ENCODE measurements at regions not wholly inside any gene's neighbourhood (a gene's known extent, or its start where the extent isn't known, plus 50 kb on each side); places are given as distances from the start of the nearest gene placed in this dataset.
"Not testable (repeated sequence)": the region's sequence is repeated elsewhere in the genome, so short reads cannot be mapped to it uniquely, and the experiment has no call there.

DNA sequence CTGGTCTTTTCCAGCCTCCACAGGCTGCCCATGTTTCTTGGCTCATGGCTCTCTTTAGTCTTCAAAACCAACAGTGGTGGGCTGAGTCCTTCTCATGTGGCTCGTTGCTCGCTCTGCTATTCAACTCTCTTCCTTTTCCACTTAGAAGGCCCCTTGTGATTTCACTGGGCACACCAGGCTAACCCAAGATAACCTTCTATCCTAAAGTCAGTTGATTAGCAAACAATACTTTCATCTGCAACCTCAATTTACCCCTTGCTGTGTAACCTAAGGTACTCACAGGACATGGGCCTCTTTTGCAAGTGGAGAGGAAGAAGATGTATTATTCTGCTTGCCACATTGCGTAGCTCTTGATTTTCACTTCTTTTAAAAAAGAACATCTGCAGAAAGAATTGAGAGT is 79.6 kb downstream of the UTRN start:
- Histone ChIP-seq H3K36me3 (no peaks in the 10 kb centered on the region), H3K27ac (peak overlapping the region; percentile 39), H3K27me3 (no peaks in the 10 kb centered on the region), H3K4me3 (no peak overlapping the region), H3K9me3 (no peaks in the 10 kb centered on the region), H3K4me1 (peaks cover 27% of the 10 kb centered on the region)
- TF ChIP-seq POLR2A (IDR thresholded peaks at IDR 0.05), result no peak
- TF ChIP-seq EP300 (IDR thresholded peaks at IDR 0.05), result no peak
- TF ChIP-seq, protein P1, sequence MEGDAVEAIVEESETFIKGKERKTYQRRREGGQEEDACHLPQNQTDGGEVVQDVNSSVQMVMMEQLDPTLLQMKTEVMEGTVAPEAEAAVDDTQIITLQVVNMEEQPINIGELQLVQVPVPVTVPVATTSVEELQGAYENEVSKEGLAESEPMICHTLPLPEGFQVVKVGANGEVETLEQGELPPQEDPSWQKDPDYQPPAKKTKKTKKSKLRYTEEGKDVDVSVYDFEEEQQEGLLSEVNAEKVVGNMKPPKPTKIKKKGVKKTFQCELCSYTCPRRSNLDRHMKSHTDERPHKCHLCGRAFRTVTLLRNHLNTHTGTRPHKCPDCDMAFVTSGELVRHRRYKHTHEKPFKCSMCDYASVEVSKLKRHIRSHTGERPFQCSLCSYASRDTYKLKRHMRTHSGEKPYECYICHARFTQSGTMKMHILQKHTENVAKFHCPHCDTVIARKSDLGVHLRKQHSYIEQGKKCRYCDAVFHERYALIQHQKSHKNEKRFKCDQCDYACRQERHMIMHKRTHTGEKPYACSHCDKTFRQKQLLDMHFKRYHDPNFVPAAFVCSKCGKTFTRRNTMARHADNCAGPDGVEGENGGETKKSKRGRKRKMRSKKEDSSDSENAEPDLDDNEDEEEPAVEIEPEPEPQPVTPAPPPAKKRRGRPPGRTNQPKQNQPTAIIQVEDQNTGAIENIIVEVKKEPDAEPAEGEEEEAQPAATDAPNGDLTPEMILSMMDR (IDR thresholded peaks at IDR 0.05), result no peak
- no peak for TF ChIP-seq POLR2AphosphoS5 (IDR thresholded peaks at IDR 0.05)
- DNase-seq (ENCODE audit: low spot score in 2 of 2), result no peak
- 79% methylated on average over 3 of the region's 3 CpGs for WGBS

DNA sequence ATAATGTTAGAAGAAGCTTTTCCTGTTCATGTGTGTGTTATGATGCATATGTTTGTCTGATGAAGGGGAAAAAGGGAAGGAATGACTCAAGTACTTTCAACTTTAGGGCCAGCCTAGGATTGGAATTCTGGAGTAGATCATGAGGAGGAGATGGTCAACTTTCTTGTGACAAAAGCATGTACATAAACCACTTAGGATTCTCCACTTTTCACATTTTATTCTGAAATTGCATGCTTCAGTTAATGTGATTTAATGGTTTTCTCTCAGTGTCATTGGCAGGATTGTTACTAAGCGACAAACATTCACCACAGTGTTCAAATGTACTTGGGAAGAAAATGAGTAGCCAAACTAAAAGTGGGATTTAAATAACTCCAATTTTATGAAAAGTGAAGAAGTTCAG is 80.1 kb downstream of the UTRN start:
- H3K9me3 ChIP-seq, result no peaks in the 10 kb centered on the region
- H3K27me3 ChIP-seq, result no peaks in the 10 kb centered on the region
- DNase-seq (ENCODE audit: low spot score in 2 of 2), result no peak
- H3K4me3 ChIP-seq, result no peak overlapping the region
- peaks cover 26% of the 10 kb centered on the region for H3K4me1 ChIP-seq
- WGBS, result 83% methylated on average over 1 of the region's 1 CpG
- H3K27ac ChIP-seq, result no peak overlapping the region
- TF ChIP-seq, protein P1 (IDR thresholded peaks at IDR 0.05), result no peak
- TF ChIP-seq EP300 (IDR thresholded peaks at IDR 0.05) (no peak), POLR2A (IDR thresholded peaks at IDR 0.05) (no peak), POLR2AphosphoS5 (IDR thresholded peaks at IDR 0.05) (no peak)
- H3K36me3 ChIP-seq, result no peaks in the 10 kb centered on the region

DNA sequence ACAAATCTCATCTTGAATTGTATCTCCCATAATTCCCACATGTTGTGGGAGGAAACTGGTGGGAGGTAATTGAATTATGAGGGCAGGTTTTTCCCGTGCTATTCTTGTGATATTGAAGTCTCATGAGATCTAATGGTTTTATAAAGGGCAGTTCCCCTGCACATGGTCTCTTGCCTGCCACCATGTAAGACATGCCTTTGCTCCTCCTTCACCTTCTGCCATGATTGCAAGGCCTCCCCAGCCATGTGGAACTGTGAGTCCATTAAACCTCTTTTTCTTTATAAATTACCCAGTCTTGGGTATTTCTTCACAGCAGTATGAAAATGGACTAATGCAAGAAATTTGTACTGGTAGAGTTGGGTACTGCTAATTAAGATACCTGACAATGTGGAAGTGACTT is 84.6 kb downstream of the UTRN start:
- not testable (repeated sequence) for H3K27me3 ChIP-seq; H3K27ac ChIP-seq; DNase-seq (ENCODE audit: low spot score in 2 of 2); H3K4me1 ChIP-seq; H3K4me3 ChIP-seq; H3K9me3 ChIP-seq; H3K36me3 ChIP-seq
- WGBS, result 68% methylated on average over 1 of the region's 1 CpG

DNA sequence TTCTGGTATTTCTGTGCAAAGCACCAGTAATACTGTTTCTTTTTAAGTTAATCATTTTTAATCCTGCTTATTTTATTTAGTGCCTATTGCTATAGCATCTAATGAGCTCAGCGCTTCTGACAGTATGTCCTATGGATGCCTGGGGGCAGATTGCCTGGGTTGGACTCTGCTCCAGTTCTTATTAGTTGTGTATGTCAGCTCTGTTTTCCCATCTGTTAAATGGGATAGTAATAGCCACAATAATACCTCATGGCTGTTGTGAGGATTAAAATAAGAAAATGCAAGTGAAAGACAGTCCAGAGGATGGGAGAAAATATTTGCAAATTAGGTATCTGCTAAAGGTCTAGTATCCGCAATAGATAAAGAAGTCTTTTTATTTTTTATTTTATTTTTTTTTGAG is 87.0 kb downstream of the UTRN start:
- Histone ChIP-seq H3K27ac (no peak overlapping the region), H3K36me3 (no peaks in the 10 kb centered on the region), H3K27me3 (no peaks in the 10 kb centered on the region), H3K9me3 (no peaks in the 10 kb centered on the region), H3K4me3 (no peak overlapping the region), H3K4me1 (peaks cover 3% of the 10 kb centered on the region)
- DNase-seq (ENCODE audit: low spot score in 2 of 2), result no peak
- 98% methylated on average over 2 of the region's 2 CpGs for WGBS
- no peak for TF ChIP-seq POLR2AphosphoS5 (IDR thresholded peaks at IDR 0.05)
- TF ChIP-seq, protein P1 (IDR thresholded peaks at IDR 0.05), result no peak
- no peak for TF ChIP-seq POLR2A (IDR thresholded peaks at IDR 0.05)
- no peak for TF ChIP-seq EP300 (IDR thresholded peaks at IDR 0.05)

DNA sequence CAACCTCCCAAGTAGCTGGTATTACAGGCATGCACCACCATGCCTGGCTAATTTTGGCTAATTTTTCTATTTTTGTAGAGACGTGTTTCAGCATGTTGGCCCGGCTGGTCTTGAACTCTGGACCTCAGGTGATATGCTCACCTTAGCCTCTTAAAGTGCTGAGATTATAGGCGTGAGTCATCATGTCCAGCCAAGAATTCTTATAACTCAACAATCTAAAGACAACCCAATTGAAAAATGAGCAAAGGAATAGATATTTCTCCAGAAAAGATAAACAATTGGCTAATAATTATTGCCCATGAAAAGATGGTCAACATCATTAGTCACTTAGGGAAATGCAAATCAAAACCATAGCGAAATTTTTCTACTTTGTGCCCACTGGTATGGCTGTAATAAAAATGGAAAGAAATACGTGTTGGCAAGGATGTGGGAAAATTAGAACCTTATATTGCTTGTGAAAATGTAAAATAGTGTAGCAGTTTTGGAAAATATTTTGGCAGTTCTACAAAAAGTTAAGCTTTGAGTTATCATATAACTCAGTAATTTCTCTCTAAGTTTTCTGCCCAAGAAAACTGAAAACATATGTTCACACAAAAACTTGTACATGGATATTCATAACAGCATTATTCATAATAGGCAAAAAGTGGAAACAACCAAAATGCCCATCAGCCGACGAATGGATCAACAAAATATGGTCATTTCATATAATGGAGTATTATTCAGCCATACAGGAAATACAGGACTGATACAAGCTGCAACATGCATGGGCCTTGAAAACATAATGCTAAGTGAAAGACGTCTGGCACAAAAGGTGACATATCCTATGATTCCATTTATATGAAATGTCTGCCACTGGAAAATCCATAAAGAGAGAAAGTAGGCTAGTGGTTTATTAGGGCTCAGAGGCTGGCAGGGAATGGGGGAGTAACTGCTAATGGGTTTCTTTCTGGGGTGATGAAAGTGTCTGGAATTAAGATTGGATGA is 87.8 kb downstream of the UTRN start:
- Histone ChIP-seq H3K27me3 (no peaks in the 10 kb centered on the region), H3K9me3 (no peaks in the 10 kb centered on the region), H3K36me3 (no peaks in the 10 kb centered on the region), H3K27ac (no peak overlapping the region), H3K4me3 (no peak overlapping the region), H3K4me1 (peaks cover 9% of the 10 kb centered on the region)
- WGBS, result 72% methylated on average over 8 of the region's 8 CpGs
- no peak for DNase-seq (ENCODE audit: low spot score in 2 of 2)
- no peak for TF ChIP-seq POLR2A (IDR thresholded peaks at IDR 0.05)
- no peak for TF ChIP-seq EP300 (IDR thresholded peaks at IDR 0.05)
- TF ChIP-seq POLR2AphosphoS5 (IDR thresholded peaks at IDR 0.05), result no peak
- TF ChIP-seq, protein P1 (IDR thresholded peaks at IDR 0.05), result no peak

DNA sequence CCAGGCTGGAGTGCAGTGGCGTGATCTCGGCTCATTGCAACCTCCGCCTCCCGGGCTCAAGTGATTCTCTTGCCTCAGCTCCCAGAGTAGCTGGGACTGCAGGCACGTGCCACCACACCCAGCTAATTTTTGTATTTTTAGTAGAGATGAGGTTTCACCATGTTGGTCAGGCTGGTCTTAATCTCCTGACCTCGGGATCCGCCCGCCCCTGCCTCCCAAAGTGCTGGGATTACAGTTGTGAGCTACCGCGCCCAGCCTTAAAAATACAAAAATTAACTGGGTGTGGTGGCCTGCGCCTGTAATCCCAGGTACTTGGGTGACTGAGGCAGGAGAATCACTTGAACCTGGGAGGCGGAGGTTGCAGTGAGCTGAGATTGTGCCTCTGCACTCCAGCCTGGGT is 89.4 kb downstream of the UTRN start:
- H3K4me1 ChIP-seq, result peaks cover 22% of the 10 kb centered on the region
- H3K27ac ChIP-seq; H3K9me3 ChIP-seq; H3K27me3 ChIP-seq; H3K36me3 ChIP-seq; DNase-seq (ENCODE audit: low spot score in 2 of 2); H3K4me3 ChIP-seq: not testable (repeated sequence)
- 94% methylated on average over 12 of the region's 12 CpGs for WGBS

Measured in suprapubic skin (tissue), 4 donors.